HepG2 (cell line): ENCODE measurements at regions not wholly inside any gene's neighbourhood (a gene's known extent, or its start where the extent isn't known, plus 50 kb on each side); places are given as distances from the start of the nearest gene placed in this dataset.

Experiments
- POLR2A ChIP-seq, 2 experiments: IDR thresholded peaks; 2 replicates each; pipeline ENCODE4 v1.6.1; 2011; ENCODE audit warnings: low read depth in 2 of 2, low read length in 2 of 2, mild to moderate bottlenecking in 1 of 2, moderate library complexity in 1 of 2; ENCODE audit not compliant: insufficient read depth in 1 of 2
- ZNF33A ChIP-seq: sonication (generic); formaldehyde crosslinking; IDR thresholded peaks from 2 replicates; pipeline ENCODE4 v1.5.1; 2020; ENCODE audit warnings: missing genetic modification reagents, mild to moderate bottlenecking, moderate library complexity, borderline replicate concordance
- TF ChIP-seq, protein P1 (sequence below): sonication (generic); formaldehyde crosslinking; IDR thresholded peaks from 2 replicates; pipeline ENCODE4 v1.4.0; 2020; ENCODE audit warnings: mild to moderate bottlenecking, missing genetic modification reagents

DNA sequence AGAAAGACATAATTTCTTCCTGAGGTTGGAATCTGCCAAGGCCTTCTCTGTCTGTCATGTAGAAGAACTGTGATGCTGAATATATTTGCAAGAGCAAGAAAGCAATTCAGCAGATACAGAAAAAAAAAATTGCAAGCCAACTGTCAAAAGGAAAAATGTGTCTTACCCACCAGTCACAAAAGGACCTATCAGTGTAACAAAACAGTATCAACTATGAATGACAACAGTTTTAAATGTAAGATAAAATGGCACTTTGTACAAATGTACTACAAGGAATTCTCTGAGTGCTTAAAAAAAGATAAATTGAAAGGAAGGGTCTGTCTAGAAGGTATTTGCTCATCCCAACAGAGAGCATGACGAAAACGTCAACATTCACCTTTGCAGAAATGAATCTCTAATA is 185.3 kb upstream of the TFAP2D start:
- TF ChIP-seq, protein P1, sequence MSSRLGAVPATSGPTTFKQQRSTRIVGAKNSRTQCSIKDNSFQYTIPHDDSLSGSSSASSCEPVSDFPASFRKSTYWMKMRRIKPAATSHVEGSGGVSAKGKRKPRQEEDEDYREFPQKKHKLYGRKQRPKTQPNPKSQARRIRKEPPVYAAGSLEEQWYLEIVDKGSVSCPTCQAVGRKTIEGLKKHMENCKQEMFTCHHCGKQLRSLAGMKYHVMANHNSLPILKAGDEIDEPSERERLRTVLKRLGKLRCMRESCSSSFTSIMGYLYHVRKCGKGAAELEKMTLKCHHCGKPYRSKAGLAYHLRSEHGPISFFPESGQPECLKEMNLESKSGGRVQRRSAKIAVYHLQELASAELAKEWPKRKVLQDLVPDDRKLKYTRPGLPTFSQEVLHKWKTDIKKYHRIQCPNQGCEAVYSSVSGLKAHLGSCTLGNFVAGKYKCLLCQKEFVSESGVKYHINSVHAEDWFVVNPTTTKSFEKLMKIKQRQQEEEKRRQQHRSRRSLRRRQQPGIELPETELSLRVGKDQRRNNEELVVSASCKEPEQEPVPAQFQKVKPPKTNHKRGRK (CRISPR knock-in tag), result no peak
- TF ChIP-seq POLR2A (IDR thresholded peaks at IDR 0.05; ENCODE audit: insufficient read depth in 1 of 2, low read depth in 2 of 2, low read length in 2 of 2), result no peak
- no peak for TF ChIP-seq ZNF33A
